Hematopoietic multipotent progenitor cell treated with erythropoietin and hydrocortisone succinate and interleukin-3 and kit ligand, for 17 days (in vitro differentiated cells): ENCODE measurements at regions not wholly inside any gene's neighbourhood (a gene's known extent, or its start where the extent isn't known, plus 50 kb on each side); places are given as distances from the start of the nearest gene placed in this dataset.
"Not testable (repeated sequence)": the region's sequence is repeated elsewhere in the genome, so short reads cannot be mapped to it uniquely, and the experiment has no call there.

Source experiments
- DNase-seq: peaks from one replicate; pipeline ENCODE4 v3.0.0-alpha.2; 2015; ENCODE audit warnings: low spot score

DNA sequence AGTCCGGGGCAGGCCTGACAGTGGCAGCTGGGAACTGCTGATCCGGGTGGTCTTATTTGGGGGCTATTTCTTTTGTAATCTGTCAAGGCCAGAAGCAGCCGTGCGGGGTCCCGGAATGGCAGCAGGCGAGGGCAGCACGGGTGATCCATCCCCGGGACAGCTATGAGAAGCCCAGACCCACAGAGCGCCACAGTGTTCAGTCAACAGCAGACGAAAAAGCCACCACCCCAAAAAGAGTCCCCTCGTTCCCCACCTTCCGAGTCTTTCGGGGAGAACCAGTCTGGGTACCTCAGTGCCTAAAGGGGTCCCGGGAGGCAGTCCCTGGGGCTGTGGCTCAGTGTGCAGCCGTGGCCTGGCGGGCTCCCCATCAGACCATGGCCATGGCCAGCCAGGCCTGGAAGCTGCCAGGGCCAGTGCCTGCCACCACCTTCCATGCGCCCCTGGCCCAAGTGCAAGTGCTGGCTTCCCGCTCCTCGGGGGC is 125.1 kb upstream of the KCTD7 start:
- no peak for DNase-seq

DNA sequence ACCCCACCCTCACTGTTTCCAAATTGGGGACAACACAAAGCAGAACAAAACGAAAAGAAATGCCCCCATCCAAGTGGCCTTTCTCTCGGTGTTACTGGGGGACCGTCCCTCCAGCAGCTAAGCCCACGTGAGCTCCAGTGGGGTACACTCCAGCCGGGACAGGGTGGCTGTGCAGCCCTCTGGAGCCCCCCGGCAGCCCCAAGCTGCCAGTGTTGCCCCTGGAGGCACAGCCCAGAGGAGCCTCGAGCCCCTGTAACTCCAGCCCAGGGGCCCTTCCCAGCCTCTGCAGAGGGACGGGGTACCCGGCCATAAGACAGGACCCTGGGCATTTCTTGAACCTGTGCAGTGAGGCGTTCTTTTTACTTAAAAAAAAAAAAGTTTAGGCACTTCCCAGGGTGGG is 124.5 kb upstream of the KCTD7 start:
- DNase-seq: no peak

DNA sequence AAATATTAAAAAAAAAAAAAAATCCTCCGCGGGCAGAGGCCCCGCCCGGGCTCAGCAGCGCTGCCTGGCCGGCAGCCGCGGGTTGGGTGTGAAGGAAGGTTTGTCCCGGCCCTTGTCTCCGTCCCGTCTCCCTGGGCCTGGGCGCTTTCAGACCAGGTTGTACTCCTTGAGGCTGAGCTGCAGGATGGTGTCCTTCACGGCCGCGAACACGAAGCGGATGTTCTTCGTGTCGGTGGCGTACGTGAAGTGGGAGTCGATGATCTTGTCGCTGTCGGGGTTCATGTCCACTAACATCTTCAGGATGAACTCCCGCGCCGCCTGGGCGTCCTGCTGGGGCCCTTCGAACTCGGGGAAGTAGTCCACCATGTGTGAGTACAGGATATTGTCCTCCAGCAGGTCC is 123.7 kb upstream of the KCTD7 start:
- DNase-seq: no peak

DNA sequence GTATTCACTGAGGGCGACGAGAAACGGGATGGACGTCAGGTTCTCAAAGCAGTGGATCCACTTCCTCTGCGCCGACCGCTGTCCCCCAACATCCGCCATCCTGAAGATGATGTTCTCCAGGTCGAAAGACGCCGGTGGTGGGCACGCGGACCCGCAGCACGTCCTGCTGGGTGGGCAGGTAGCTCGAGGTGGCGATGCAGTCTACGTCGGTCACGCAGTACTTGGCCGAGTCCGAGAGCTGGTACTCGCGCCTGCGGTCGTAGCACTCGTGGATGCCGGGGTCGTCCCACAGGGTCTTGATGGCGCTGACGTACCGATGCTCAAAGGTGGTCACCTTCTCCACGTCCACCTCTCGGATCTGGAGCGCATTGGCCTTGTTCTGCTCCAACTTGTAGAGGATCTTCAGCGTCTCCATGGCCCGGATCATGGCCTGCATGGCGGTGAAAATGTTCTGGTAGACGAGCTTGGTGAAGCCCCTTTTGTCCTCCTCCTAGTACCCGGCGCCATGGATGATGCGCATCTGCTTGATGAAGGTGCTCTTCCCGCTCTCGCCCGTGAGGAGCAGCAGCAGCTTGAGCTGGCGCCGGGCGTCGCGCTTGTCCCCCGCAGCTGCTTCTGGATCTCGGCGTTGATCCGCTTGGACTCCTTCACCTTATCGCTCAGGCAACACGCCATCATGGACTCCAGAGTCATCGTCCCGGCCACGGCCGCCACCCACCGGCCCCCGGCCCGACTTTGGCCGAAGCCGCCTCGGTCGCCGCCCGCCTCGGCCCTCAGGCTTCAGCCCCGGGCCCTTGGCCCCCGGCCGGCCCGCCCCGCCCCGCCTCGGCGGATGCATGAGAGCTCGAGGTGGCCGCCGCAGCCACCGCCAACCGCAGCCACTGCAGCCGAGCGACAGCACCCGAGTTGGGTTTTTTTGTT is 122.9 kb upstream of the KCTD7 start:
- no peak for DNase-seq

DNA sequence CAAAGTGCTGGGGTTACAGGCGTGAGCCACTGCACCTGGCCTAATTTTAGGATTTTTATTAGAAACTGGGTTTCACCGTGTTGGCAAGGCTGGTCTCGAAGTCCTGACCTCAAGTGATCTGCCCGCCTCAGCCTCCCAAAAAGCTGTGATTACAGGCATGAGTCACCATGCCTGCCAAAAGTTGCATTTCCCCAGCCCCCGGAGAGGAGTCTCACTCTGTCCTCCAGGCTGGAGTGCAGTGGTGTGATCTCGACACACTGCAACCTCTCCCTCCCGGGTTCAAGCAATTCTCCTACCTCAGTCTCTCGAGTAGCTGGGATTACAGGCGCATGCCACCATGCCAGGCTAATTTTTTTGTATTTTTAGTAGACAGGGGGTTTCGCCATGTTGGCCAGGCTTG is 122.0 kb upstream of the KCTD7 start:
- not testable (repeated sequence) for DNase-seq

DNA sequence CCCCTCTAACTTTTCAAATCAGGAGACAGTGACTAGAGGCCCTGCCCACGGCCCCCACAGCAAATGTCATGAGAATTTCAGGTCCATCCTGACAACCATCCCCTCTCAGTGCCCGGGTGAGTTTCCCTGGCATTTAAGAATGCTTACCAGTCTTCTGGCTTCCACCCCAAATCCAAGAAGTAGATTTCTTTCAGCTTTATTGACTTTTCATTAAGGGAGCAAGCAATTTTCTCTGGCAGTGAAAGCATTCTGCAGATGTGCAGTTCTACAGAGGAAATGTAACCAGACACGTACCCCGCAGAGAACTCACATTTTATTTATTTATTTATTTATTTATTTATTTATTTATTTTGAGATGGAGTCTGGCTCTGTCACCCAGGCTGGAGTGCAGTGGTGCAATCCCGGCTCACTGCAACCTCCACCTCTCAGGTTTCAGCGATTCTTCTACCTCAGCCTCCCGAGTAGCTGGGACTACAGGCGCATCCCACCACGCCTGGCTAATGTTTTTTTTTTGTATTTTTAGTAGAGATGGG is 120.9 kb upstream of the KCTD7 start:
- DNase-seq: no peak

DNA sequence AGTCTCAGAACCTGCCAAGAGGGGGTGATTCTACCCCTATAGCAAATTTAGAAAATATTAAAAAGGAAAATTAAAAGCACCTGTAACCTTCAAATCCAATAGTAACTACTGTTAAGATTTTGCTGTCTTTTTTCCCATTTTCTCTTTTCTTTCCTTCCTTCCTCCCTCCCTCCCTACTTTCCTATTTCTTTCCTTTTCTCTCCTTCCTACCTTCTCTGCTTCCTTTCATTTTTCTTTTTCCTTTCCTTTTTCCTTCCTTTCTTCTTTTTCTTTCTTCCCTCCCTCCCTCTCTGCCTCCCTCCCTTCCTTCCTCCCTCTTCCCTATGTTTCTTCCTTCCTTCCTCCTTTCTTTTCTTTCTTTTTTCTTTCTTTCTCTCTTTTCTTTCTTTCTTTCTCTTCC is 120.2 kb upstream of the KCTD7 start:
- no peak for DNase-seq

DNA sequence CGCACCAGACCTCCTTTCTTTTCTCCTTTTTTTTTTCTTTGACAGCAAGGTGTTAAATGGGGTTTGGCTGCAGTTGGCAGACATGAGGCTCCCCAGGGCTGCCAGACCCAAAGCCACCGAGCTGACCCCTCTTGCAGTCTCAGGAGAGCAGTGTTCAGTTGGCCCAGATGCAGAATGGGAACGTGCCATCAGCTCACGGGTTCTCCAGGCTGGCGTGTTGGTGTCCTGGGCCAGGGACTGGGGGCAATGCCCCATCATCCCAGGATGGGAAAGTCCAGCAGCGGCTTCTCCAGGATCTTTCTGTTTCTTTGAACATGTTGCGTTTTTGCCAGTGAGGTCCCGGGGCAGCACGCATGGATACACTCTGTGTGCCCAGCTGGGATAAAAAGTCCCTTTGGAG is 114.6 kb upstream of the KCTD7 start:
- DNase-seq: no peak

DNA sequence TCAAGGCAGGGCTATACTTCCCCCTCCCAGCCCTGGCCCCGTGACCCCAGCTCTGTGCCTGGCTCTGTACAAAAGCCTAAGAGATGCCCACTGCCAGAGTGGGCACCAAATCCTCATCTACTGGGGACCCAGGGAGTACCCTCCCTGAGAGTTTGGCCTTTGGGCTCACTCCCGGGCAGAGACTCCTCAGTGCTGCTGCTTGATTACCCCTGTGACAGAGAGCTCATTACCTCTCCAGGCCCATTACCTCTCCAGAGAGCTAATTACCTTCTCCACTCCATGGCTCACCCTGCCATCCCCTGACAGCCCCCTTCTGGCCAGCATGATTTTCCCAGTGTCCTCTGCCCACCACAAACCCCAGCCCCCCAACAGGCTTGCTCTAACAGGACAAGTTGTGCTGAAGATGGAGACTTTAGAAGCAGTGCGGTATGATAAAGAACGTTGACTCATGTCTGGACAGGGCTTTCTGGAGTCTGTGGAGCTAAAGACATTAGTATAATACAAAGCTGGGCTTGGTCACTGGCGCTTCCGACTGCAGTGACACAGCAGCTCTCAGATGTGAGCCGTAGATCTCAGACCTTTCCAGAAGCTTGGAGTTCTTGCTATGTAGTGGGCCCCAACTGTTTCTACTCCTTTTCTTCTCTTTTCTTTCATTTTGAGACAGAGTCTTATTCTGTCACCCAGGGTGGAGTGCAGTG is 111.3 kb upstream of the KCTD7 start:
- no peak for DNase-seq

DNA sequence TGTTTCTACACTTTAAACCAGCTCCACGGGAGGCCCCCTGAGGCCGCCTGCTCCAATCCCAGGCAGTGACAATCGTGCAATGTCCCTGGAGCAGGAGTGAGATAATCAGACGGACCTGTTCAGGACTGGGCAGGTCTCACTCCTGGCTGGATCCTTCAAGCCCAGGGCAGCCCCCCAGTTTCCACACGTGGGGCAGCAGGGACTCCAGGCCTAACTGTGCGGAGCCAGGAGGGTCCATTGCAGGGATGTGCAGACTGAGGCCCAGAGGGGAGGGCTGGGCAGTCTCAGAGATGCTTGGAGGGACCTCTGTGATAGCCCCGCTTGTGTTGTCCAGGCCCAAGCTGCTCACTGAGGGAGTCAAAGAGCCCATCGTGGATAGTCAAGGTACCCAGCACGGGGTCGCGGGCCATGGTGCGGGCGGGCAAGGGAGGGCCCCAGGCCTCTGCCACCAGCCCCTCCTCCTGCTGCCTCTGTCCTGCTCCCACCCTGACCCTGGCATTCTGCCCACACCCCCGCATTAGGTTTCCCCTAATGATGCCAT is 110.5 kb upstream of the KCTD7 start:
- no peak for DNase-seq

DNA sequence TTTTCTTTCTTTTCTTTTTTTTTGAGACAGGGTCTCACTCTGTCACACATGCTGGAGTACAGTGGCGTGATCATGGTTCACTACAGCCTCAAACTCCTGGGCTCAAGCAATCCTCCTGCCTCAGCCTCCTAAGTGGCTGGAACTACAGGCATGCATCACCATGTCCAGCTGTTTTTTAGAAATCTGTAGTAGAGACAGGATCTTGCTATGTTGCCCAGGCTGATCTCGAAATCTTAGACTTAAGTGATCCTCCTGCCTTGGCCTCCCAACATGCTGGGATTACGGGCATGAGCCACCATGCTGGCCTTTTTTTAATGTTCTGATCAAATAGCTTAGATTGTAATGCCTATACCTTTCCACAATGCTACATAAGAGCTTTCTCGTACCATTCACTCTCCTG is 107.0 kb upstream of the KCTD7 start:
- no peak for DNase-seq

DNA sequence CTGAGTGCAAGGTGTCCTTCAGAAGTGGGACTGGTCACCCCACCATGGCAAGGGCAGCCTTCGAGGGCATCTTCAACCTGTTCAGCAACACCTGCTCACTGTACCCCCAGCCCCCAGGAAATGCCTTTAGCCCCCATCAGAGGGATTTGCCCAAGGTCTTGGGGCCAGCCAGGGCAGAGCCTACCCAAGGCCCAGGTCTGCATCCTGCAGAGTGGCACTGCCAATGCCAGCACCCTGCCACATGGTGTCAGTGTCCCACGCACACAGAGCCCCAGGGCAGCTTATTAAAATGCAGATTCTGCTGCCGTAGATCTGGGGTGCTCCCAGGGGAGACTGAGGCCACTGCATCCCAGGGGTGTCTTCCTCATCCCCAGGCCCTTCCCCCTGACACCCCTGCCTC is 106.2 kb upstream of the KCTD7 start:
- DNase-seq: peak; percentile 46

DNA sequence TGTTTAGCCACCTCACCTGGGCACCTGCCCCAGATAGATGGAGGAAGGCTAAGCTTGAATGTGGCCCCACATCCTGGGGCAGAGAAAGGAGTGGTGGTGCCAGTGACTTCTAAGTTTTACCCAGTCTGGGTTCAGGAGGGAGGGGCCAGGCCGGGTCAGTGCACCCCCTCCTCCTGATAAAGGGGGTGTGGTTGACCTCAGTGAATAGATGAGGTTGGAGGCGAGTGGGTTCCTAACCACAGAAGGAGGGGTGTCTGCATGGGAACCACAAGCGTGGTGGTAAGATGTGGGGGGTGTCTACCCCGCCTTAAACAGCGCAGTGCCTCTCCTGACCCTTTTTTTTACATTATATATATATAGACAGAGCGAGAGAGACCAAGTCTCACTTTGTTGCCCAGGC is 105.3 kb upstream of the KCTD7 start:
- no peak for DNase-seq

DNA sequence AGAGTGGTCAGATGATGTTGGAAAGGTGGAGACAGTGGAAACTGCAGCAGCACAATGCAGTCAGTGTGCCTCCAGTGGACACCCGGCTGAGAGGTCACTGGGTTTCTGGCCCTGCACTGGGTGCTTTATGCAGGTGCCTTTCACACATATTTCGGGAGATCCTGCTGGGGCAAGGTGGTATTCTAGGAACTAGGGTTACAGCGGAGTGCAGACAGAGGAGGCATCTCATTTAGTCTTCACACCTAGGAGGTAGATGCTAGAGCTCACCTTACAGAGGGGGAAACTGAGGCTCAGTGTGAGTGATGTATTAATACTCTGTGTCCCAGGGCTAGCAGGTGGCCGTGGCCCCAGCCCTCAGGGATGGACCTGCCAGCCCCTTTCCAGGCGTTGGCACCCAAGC is 103.9 kb upstream of the KCTD7 start:
- DNase-seq: no peak

DNA sequence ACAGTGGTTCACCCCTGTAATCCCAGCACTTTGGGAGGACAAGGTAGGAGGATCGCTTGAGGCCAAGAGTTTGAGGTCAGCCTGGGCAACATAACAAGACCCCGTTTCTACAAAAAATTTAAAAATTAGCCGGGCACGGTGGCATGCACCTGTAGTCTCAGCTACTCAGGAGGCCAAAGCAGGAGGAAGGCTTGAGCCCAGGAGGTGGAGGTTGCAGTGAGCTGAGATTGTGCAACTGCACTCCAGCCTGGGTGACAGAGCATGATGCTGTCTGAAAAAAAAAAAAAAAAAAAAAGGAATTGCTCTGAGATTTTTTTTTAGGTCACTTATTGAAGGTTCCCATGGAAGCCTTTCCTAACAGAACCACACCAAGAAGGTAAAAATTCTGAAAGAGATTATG is 101.9 kb upstream of the KCTD7 start:
- DNase-seq: not testable (repeated sequence)

DNA sequence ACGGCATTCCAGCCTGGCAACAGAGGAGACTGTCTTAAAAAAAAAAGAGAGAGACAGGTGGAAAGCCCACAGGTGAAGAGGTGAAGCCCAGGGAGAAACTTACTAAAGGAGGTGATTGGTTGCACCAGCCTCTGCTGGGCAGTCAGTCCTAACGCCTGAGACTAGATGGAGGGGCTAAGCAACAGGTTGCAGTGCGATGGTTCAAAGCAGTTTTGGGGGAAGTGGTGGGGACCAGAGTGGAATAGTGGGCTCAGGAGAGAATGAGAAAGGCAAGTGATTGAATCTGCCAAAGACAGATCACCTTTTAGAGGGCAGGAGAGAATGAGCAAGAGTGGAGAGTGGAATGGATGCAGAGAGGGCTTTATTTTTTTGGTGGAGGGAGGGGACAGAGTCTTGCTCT is 100.0 kb upstream of the KCTD7 start:
- DNase-seq: no peak

DNA sequence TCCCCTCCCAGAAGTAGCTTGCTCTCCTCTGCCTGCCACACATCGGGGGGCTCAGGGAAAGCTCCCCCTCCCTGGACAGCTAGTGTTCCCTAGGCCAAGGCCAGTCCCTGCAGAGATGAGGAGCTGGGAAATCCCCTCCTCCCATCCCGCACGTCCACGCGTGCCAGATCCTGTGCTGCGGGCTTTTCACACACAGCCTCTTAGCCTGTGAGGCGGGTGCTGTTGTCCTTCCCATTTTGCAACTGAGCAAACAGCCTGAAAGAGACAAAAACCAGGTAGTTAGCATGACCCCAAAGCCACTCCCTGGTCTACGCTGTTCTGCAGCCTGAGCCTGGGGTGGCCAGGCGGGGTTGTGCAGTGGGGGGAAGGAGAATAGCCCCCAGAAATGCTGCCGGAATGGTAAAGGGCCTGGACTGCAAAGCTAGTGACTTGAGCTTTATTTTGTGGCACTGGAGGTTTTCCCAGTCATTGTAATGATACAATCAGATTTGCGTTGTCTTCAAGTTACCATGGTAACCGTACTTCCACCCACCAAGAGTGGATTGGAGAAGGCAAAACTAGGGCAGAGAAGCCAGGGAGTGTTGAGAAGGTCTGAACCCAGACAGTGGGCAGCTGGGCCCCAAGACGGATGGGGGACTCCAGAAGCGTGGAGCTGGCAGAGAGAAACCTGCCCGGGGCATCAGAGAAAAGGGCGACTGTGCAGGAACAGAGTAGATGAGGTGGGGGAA is 98.6 kb upstream of the KCTD7 start:
- DNase-seq: no peak

DNA sequence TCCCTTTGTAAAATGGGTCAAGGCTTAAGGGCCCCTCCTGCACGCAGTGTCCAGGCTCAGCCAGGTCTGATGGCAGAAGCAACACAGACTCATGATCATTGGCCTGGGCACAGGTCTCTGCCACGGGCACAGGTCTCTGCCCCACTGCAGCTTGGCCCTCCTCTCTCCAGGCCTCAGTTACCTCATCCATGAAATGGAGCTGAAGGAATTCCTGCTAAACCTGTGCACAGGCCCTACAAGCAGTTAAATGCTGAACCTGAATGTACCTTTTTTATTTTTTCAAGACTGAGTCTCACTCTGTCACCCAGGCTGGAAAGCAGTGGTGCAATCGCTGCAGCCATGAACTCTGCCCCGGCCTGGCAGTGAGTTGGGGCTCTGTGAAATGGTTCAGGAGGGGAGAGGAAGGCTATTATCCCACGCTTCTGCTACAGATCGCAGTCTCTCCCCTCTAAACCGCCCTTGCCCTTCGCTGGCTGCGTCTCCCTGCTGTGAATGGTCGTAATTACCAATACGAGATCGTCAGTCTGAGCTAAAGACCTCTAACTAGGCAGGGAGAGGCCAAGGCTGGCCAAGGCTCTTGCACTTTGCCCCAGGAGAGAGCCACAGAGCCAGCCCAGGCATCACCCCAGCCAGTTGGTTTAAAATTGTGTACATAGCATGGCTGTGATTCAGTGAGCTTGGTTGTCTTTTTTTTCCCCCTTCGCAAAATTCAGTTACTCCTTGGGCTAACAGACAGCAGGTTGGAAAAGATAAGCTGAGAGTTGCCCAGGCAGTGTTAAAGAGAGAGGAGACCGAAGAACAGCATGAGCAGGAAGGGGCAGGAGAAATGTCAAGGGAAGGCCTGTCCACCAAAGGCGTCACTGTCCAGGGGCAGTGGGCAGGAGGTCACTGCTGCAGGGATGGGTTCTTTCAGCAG is 93.0 kb upstream of the KCTD7 start:
- no peak for DNase-seq

DNA sequence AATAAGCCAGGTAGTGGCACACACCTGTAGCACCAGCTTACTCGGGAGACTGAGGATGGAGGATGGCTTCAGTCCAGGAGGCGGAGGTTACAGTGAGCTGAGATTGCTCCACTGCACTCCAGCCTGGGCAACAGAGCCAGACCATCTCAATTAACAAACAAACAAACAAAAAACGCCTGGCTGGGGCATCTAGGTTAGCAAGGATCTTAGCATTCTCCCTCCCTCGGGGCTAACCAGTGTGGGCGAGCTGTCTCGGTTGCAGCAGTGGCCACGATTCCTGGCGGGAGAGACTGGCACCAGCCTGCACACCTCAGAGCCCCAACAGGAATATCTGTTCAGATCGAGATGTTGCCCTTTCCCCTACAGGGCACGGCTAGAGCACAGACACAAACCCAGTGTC is 91.3 kb upstream of the KCTD7 start:
- DNase-seq: no peak

DNA sequence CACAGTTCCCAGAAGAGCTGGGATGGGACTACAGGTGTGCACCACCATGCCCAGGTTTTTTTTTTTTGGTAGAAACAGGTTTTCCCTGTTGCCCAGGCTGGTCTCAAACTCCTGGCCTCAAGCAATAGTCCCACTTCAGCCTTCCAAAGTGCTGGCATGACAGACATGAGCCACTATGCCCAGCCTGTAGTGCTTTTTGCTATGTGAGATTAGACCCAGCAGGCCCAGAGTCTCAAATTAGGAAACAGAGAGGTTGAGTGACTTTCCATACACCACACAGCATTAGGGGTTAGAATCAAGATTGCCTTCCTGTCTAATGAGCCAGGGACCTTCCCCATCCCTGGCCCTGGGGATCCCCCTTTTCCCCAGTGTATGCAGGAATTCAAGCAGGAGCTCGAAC is 90.8 kb upstream of the KCTD7 start:
- DNase-seq: no peak

DNA sequence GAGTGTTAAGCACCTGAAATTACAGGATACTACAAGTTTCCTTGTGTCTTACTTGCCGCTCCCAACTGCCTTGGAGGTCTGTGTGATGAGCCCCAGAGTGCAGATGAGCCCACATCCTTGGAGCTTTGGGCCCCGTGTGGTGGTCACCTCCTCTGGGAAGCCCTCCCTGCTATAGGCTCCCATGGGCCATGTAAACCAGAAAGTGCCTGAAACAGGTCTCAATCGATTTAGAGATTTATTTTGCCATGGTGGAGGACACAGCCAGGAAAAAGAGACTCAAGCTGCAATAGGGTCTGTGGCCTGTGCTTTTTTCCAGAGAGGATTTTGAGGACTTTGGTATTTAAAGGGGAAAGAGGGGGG is 89.4 kb upstream of the KCTD7 start:
- no peak for DNase-seq
